RWPE2 (cell line): ENCODE measurements at regions not wholly inside any gene's neighbourhood (a gene's known extent, or its start where the extent isn't known, plus 50 kb on each side); places are given as distances from the start of the nearest gene placed in this dataset.

Source experiments
- ATAC-seq: fragments of 200-7000 bp; cut with Tn5 transposase; 3 replicates; pipeline ENCODE4 v1.9.1; 2021; ENCODE audit warnings: low read depth
- DNase-seq: peaks from one replicate; pipeline ENCODE4 v3.0.0-alpha.2; 2020; ENCODE audit warnings: low spot score
- H3K27ac ChIP-seq: fragments of 450-650 bp; 2 replicates; pipeline ENCODE4 v1.5.1; 2017; ENCODE audit warnings: mild to moderate bottlenecking; ENCODE audit not compliant: poor library complexity, severe bottlenecking
- H3K27me3 ChIP-seq: fragments of 250-450 bp; sonication (Bioruptor Pico); 2 replicates; pipeline ENCODE4 v1.5.1; 2021; ENCODE audit warnings: mild to moderate bottlenecking, moderate library complexity; ENCODE audit not compliant: insufficient read depth, poor library complexity, severe bottlenecking
- H3K36me3 ChIP-seq: fragments of 250-450 bp; sonication (Bioruptor Pico); 2 replicates; pipeline ENCODE4 v1.5.1; 2020; ENCODE audit warnings: low read depth, mild to moderate bottlenecking, moderate library complexity
- H3K4me1 ChIP-seq: fragments of 250-450 bp; sonication (Bioruptor Pico); 2 replicates; pipeline ENCODE4 v1.5.1; 2021; ENCODE audit warnings: mild to moderate bottlenecking, moderate library complexity; ENCODE audit not compliant: insufficient read depth, poor library complexity, severe bottlenecking
- H3K4me3 ChIP-seq: fragments of 250-450 bp; sonication (Bioruptor Pico); 2 replicates; pipeline ENCODE4 v1.5.1; 2021; ENCODE audit warnings: mild to moderate bottlenecking, moderate library complexity; ENCODE audit not compliant: severe bottlenecking
- H3K9me3 ChIP-seq: fragments of 250-450 bp; sonication (Bioruptor Pico); 2 replicates; pipeline ENCODE4 v1.5.1; 2021; ENCODE audit warnings: mild to moderate bottlenecking, moderate library complexity; ENCODE audit not compliant: severe bottlenecking
- TF ChIP-seq, protein P1 (sequence below): fragments of 450-650 bp; IDR thresholded peaks from one replicate; pipeline ENCODE4 v1.5.1; 2017; ENCODE audit warnings: mild to moderate bottlenecking, moderate library complexity; ENCODE audit not compliant: poor library complexity, severe bottlenecking

DNA sequence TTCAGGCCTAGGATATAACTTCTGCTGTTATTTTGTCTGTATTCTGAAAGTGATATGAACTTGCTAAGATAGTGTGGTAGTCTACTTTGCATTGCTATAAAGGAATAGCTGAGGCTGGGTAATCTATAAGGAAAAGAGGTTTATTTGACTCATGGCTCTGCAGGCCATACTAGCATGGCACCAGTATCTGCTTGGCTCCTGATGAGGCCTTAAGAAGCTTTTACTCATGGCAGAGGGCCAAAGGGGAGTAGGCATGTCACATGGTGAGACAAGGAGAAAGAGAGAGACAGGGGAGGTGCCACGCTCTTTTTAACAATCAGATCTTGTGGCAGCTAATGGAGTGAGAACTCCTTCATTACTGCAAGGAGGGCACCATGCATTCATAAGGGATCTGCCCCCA, 247.3 kb downstream of the GPAT3 start:
- TF ChIP-seq, protein P1, sequence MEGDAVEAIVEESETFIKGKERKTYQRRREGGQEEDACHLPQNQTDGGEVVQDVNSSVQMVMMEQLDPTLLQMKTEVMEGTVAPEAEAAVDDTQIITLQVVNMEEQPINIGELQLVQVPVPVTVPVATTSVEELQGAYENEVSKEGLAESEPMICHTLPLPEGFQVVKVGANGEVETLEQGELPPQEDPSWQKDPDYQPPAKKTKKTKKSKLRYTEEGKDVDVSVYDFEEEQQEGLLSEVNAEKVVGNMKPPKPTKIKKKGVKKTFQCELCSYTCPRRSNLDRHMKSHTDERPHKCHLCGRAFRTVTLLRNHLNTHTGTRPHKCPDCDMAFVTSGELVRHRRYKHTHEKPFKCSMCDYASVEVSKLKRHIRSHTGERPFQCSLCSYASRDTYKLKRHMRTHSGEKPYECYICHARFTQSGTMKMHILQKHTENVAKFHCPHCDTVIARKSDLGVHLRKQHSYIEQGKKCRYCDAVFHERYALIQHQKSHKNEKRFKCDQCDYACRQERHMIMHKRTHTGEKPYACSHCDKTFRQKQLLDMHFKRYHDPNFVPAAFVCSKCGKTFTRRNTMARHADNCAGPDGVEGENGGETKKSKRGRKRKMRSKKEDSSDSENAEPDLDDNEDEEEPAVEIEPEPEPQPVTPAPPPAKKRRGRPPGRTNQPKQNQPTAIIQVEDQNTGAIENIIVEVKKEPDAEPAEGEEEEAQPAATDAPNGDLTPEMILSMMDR = no peak
- no peaks in the 10 kb centered on the region for H3K9me3 ChIP-seq
- ATAC-seq (no peak), DNase-seq (no peak)
- H3K4me3 ChIP-seq = no peak overlapping the region
- H3K27ac ChIP-seq = no peak overlapping the region
- no peaks in the 10 kb centered on the region for H3K4me1 ChIP-seq
- no peaks in the 10 kb centered on the region for H3K27me3 ChIP-seq
- no peaks in the 10 kb centered on the region for H3K36me3 ChIP-seq

DNA sequence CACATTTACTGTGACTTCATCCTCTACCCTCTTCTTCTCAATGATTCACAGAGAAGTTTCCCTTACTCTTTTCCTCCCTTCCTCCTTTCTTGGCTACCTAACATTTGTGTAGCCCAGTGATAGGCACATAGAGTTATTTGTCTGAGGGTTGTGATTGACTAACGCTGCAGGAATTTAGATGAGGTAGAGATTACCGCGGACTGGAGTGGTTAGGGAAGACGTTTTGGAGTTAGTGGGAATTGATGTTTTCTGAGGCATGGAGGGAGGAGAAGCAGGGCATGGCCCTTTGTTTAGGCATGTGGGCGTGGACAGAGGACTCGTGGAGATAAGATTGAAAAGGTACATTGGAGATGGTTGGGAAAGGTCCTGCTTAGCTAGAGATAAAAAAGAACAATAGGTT, 246.7 kb downstream of the GPAT3 start:
- no peaks in the 10 kb centered on the region for H3K27me3 ChIP-seq
- H3K9me3 ChIP-seq = no peaks in the 10 kb centered on the region
- H3K4me1 ChIP-seq = no peaks in the 10 kb centered on the region
- no peaks in the 10 kb centered on the region for H3K36me3 ChIP-seq
- TF ChIP-seq, protein P1 = no peak
- H3K4me3 ChIP-seq = no peak overlapping the region
- ATAC-seq (no peak), DNase-seq (no peak)
- H3K27ac ChIP-seq = no peak overlapping the region

DNA sequence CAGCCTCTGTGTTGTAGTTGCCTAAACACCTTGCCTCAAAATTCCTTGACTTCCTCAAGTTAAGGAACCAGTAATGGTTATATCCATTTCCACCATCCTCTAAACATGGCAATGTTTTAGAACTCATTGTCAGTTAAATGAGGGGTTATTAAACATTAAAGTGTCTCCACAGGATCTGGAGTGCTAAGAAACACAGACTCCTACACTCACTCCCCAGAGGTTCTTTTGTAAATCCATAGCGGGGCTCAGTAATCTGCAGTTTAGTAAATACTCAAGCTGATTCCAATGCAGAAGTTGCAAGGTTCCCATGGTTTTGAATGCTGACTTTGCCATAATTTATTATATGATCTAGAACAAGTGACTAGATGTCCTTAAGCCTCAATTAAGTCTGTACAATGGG, 245.5 kb downstream of the GPAT3 start:
- TF ChIP-seq, protein P1 = no peak
- Histone ChIP-seq H3K27ac (no peak overlapping the region), H3K9me3 (no peaks in the 10 kb centered on the region), H3K27me3 (no peaks in the 10 kb centered on the region), H3K36me3 (no peaks in the 10 kb centered on the region), H3K4me1 (no peaks in the 10 kb centered on the region), H3K4me3 (no peak overlapping the region)
- DNase-seq (no peak), ATAC-seq (no peak)

DNA sequence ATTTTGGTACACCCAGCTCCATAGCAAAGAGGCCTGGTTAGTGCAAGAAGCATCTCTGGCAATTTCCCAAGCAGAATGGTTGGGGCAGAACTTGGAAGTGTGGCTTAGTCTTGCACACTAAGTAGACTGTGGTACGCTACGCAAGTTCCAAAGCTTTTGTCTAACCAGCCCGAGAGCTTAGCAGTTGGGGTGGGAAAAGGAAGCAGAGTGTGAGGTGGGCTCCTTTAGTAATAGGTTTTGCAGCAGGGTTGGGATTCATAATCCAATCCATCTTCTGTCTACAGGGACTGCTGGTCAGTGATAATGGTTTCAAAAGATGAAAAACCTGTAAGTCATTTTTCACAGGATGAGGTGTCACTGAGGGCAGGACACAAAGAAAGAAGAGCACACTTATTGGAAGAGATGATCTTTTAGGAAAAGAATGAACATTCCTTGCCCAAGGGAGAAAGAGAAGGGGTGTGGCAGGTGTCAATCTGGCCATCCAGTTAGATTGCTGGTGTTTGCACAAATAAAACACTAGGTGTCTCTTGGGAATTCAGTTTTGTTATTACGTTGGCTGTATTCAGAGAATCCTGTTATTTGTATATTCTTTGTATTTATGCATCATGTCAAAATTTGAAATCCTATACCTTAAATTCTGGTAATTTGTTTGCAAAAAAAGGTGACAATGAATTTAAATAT, 244.3 kb downstream of the GPAT3 start:
- no peaks in the 10 kb centered on the region for H3K4me1 ChIP-seq
- no peaks in the 10 kb centered on the region for H3K9me3 ChIP-seq
- no peaks in the 10 kb centered on the region for H3K36me3 ChIP-seq
- H3K27ac ChIP-seq = no peak overlapping the region
- TF ChIP-seq, protein P1 = peak; percentile 46
- DNase-seq = no peak
- 0 out of 3 replicates have a peak, but pooled peaks have one; percentile 31 for ATAC-seq
- H3K27me3 ChIP-seq = no peaks in the 10 kb centered on the region
- no peak overlapping the region for H3K4me3 ChIP-seq
